Osteocyte (in vitro differentiated cells): ENCODE measurements at regions not wholly inside any gene's neighbourhood (a gene's known extent, or its start where the extent isn't known, plus 50 kb on each side); places are given as distances from the start of the nearest gene placed in this dataset.

Experiments used
- DNase-seq: peaks from one replicate; pipeline ENCODE4 v3.0.0; 2021; ENCODE audit warnings: mixed read lengths; ENCODE audit not compliant: unreplicated experiment; ENCODE audit errors: extremely low spot score
- H3K27ac Mint-ChIP-seq: one replicate; pipeline ENCODE4 v1.8.0; 2021; ENCODE audit warnings: mild to moderate bottlenecking, mixed read lengths; ENCODE audit not compliant: unreplicated experiment
- H3K27me3 Mint-ChIP-seq: one replicate; pipeline ENCODE4 v1.8.0; 2021; ENCODE audit warnings: mixed read lengths; ENCODE audit not compliant: unreplicated experiment
- H3K36me3 Mint-ChIP-seq: one replicate; pipeline ENCODE4 v1.8.0; 2021; ENCODE audit warnings: mixed read lengths; ENCODE audit not compliant: unreplicated experiment
- H3K4me1 Mint-ChIP-seq: one replicate; pipeline ENCODE4 v1.8.0; 2021; ENCODE audit warnings: mixed read lengths; ENCODE audit not compliant: unreplicated experiment
- H3K4me3 Mint-ChIP-seq: one replicate; pipeline ENCODE4 v1.8.0; 2021; ENCODE audit warnings: mild to moderate bottlenecking, moderate library complexity, mixed read lengths; ENCODE audit not compliant: unreplicated experiment
- H3K9me3 Mint-ChIP-seq: one replicate; pipeline ENCODE4 v1.8.0; 2021; ENCODE audit warnings: mixed read lengths; ENCODE audit not compliant: unreplicated experiment
- CTCF ChIP-seq: fragments of 200-600 bp; sonication (generic); IDR thresholded peaks from 2 replicates; pipeline ENCODE4 v1.5.0; 2021; ENCODE audit warnings: antibody characterized with exemption, mild to moderate bottlenecking, moderate library complexity

GRCh38 chr7:22594020-22594419 is 94.0 kb upstream of the STEAP1B start:
- Mint-ChIP-seq H3K27ac (no peak overlapping the region), H3K4me3 (no peak overlapping the region), H3K4me1 (peaks cover 30% of the 10 kb centered on the region), H3K27me3 (no peaks in the 10 kb centered on the region), H3K36me3 (no peaks in the 10 kb centered on the region), H3K9me3 (no peaks in the 10 kb centered on the region)
- no peak for DNase-seq
- TF ChIP-seq CTCF: no peak

- Mint-ChIP-seq H3K36me3 (no peaks in the 10 kb centered on the region), H3K27me3 (no peaks in the 10 kb centered on the region), H3K4me1 (peaks cover 55% of the 10 kb centered on the region), H3K27ac (peak overlapping the region; percentile 51), H3K9me3 (no peaks in the 10 kb centered on the region), H3K4me3 (no peak overlapping the region)
- no peak for TF ChIP-seq CTCF
- DNase-seq: no peak
These were observed 91.3 kb upstream of the STEAP1B start for GRCh38 chr7:22591271-22591670.

- H3K36me3 Mint-ChIP-seq: no peaks in the 10 kb centered on the region
- peak overlapping the region; percentile 93 for H3K27ac Mint-ChIP-seq
- DNase-seq: no peak
- H3K9me3 Mint-ChIP-seq: no peaks in the 10 kb centered on the region
- H3K4me1 Mint-ChIP-seq: peaks cover 57% of the 10 kb centered on the region
- no peaks in the 10 kb centered on the region for H3K27me3 Mint-ChIP-seq
- TF ChIP-seq CTCF: no peak
- peak overlapping the region; percentile 58 for H3K4me3 Mint-ChIP-seq
These were observed 89.7 kb upstream of the STEAP1B start for GRCh38 chr7:22589641-22590201.

- DNase-seq: no peak
- H3K27me3 Mint-ChIP-seq: no peaks in the 10 kb centered on the region
- H3K36me3 Mint-ChIP-seq: no peaks in the 10 kb centered on the region
- TF ChIP-seq CTCF: no peak
- no peak overlapping the region for H3K27ac Mint-ChIP-seq
- no peaks in the 10 kb centered on the region for H3K9me3 Mint-ChIP-seq
- no peak overlapping the region for H3K4me3 Mint-ChIP-seq
- peaks cover 67% of the 10 kb centered on the region for H3K4me1 Mint-ChIP-seq
These were observed 88.4 kb upstream of the STEAP1B start for GRCh38 chr7:22588351-22588750.

- Mint-ChIP-seq H3K4me3 (no peak overlapping the region), H3K27me3 (no peaks in the 10 kb centered on the region), H3K36me3 (no peaks in the 10 kb centered on the region), H3K27ac (peak overlapping the region; percentile 67), H3K9me3 (no peaks in the 10 kb centered on the region), H3K4me1 (peaks cover 71% of the 10 kb centered on the region)
- no peak for TF ChIP-seq CTCF
- no peak for DNase-seq
These were observed 87.3 kb upstream of the STEAP1B start for GRCh38 chr7:22587322-22587721.
